GM12872 (cell line): ENCODE measurements at regions not wholly inside any gene's neighbourhood (a gene's known extent, or its start where the extent isn't known, plus 50 kb on each side); places are given as distances from the start of the nearest gene placed in this dataset.

ENCODE experiments used
- CTCF ChIP-seq: IDR thresholded peaks from 3 replicates; pipeline ENCODE4 v1.5.1; 2011; ENCODE audit warnings: low read depth, mild to moderate bottlenecking, low read length, moderate library complexity; ENCODE audit not compliant: insufficient read depth

- no peak for TF ChIP-seq CTCF
Measured at GRCh38 chr3:111307676-111308075, 234.3 kb upstream of the CD96 start.

DNA sequence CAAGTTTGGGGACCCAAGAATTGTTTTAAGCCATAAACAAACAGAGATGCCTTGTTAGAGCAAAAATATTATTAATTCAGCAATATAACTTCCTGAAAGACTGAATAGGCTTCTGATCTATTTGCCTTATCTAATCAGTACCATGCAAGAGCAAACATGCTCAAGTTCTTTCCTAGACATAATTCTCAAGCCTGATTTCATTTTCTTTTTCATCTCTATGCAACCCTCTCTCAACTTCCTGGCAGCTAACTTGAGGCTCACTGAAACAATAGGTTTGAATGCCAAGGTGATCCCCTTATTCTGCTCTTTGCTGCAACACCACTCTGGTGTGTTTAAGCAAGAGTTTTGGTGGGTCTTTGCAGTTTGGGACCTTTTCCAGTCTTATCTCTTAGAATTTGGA, 230.9 kb upstream of the CD96 start:
- TF ChIP-seq CTCF, result no peak

DNA sequence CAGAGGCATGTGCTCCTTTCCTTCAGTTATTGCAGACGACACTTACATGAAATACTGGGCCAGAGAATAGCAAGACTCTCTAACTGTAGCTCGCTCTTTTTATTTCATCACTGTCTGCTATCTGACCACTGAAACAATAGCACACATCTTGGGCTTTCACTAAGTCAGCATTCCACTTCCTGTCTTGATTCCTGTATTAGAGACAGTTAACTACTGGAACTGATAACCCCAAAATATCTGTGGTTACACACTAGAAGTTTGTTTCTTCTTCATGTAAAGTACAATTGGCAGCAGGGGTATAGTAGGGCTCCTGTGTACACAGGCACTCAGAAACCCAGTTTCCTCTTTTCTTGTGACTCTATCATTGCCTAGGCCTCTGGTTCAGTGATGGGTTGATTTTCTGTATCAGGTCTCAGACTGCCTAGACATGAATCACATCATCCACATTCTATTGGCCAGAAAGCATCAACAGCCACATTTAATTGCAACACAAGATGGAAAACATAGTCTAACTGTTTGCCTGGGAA, 230.2 kb upstream of the CD96 start:
- no peak for TF ChIP-seq CTCF

- TF ChIP-seq CTCF, result no peak
Measured at GRCh38 chr3:111314181-111314873, 227.7 kb upstream of the CD96 start.

- TF ChIP-seq CTCF, result no peak
Measured at GRCh38 chr3:111314898-111315297, 227.1 kb upstream of the CD96 start.

DNA sequence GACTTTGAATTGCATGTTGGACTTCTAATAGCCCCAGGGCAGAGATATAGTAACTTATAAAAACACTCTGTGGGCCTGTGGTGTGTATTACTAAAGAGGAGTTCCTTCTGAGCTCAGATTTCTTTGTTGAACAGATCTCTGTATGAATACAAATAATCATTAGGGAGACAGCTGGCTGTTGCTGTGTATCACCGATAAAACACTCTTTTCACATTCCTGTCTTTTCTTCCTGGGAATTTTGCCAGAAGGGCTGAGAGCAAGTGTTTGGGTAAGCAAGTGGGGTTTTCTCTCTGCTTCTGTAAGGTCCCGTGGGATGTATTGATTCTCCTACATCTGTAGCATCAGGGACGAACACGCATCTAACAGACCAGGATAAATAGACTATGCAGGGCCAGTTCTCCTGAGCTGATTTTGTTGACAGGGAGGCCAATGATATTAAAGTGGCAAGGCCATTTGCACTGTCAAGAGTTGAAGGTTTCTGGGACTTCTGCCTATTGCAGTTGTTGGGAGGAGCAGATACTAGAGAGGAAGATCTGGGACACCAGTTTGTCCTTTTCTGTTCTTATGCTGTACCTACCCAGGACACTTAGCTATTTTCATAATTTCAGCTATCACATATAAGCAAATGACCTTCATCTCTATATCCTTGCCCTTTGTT, 225.9 kb upstream of the CD96 start:
- TF ChIP-seq CTCF, result no peak

- TF ChIP-seq CTCF, result no peak
Measured at GRCh38 chr3:111318289-111318688, 223.7 kb upstream of the CD96 start.
